Panc1 (cell line): ENCODE measurements at regions not wholly inside any gene's neighbourhood (a gene's known extent, or its start where the extent isn't known, plus 50 kb on each side); places are given as distances from the start of the nearest gene placed in this dataset.

ENCODE experiments used
- CTCF ChIP-seq: fragments of 450-650 bp; IDR thresholded peaks from 2 replicates; pipeline ENCODE4 v1.5.1; 2017; ENCODE audit warnings: mild to moderate bottlenecking
- POLR2AphosphoS5 ChIP-seq: IDR thresholded peaks from 2 replicates; pipeline ENCODE4 v1.6.1; 2012; ENCODE audit warnings: mild to moderate bottlenecking, low read depth, low read length, moderate library complexity
- REST ChIP-seq, 2 experiments: IDR thresholded peaks; 2 replicates each; pipeline ENCODE4 v1.6.1; 2011 to 2012; ENCODE audit warnings: low read depth in 2 of 2, control low read depth in 1 of 2, low read length in 1 of 2, mild to moderate bottlenecking in 1 of 2, moderate library complexity in 1 of 2; ENCODE audit not compliant: insufficient read depth in 1 of 2
- SIN3A ChIP-seq: IDR thresholded peaks from 2 replicates; pipeline ENCODE4 v1.6.1; 2012; ENCODE audit warnings: low read depth, mild to moderate bottlenecking, low read length, moderate library complexity, borderline replicate concordance; ENCODE audit not compliant: insufficient read depth
- TCF7L2 ChIP-seq: IDR thresholded peaks from 2 replicates; pipeline ENCODE4 v1.6.1; 2011; ENCODE audit warnings: mild to moderate bottlenecking, low read depth, low read length, inconsistent platforms

GRCh38 chr6:149137594-149137993 lies 179.9 kb upstream of the TAB2 start:
- TF ChIP-seq CTCF (no peak), SIN3A (no peak), POLR2AphosphoS5 (no peak), TCF7L2 (no peak), REST (IDR thresholded peaks at IDR 0.05; ENCODE audit: insufficient read depth in 1 of 2, low read depth in 2 of 2, low read length in 1 of 2) (no peak)
